SK-N-SH treated with all-trans-retinoic acid at 6 μM for 48 hours (cell line): ENCODE measurements at regions not wholly inside any gene's neighbourhood (a gene's known extent, or its start where the extent isn't known, plus 50 kb on each side); places are given as distances from the start of the nearest gene placed in this dataset.

Source experiments
- ATAC-seq: fragments of 200-7000 bp; cut with Tn5 transposase; 3 replicates; pipeline ENCODE4 v1.9.1; 2020; ENCODE audit warnings: mild to moderate bottlenecking, moderate library complexity
- ARNTL ChIP-seq: fragments of 450-650 bp; formaldehyde crosslinking; IDR thresholded peaks from 2 replicates; pipeline ENCODE4 v1.5.0; 2020; ENCODE audit warnings: low read depth, mild to moderate bottlenecking, moderate library complexity, borderline replicate concordance
- BACH2 ChIP-seq: fragments of 250-450 bp; sonication (Bioruptor Pico); IDR thresholded peaks from 2 replicates; pipeline ENCODE4 v1.9.0; 2021; ENCODE audit warnings: mild to moderate bottlenecking, borderline replicate concordance
- CSDC2 ChIP-seq: fragments of 250-450 bp; sonication (Bioruptor Pico); IDR thresholded peaks from 2 replicates; pipeline ENCODE4 v1.5.0; 2020; ENCODE audit warnings: mild to moderate bottlenecking, moderate library complexity
- ESRRG ChIP-seq: fragments of 250-450 bp; sonication (Bioruptor Pico); IDR thresholded peaks from 2 replicates; pipeline ENCODE4 v1.6.1; 2021; ENCODE audit warnings: mild to moderate bottlenecking
- GLIS3 ChIP-seq: fragments of 250-450 bp; sonication (Bioruptor Pico); IDR thresholded peaks from 2 replicates; pipeline ENCODE4 v1.5.0; 2020; ENCODE audit warnings: mild to moderate bottlenecking, moderate library complexity
- OSR1 ChIP-seq: fragments of 250-450 bp; sonication (Bioruptor Pico); IDR thresholded peaks from 2 replicates; pipeline ENCODE4 v1.8.0; 2022; ENCODE audit warnings: moderate library complexity, mild to moderate bottlenecking, inconsistent platforms
- PATZ1 ChIP-seq: fragments of 250-450 bp; sonication (Bioruptor Pico); IDR thresholded peaks from 2 replicates; pipeline ENCODE4 v1.8.0; 2020; ENCODE audit warnings: mild to moderate bottlenecking, moderate library complexity, borderline replicate concordance
- POU6F1 ChIP-seq: fragments of 250-450 bp; sonication (Bioruptor Pico); IDR thresholded peaks from 2 replicates; pipeline ENCODE4 v1.8.0; 2021; ENCODE audit warnings: low read depth, mild to moderate bottlenecking, moderate library complexity, borderline replicate concordance
- PPARA ChIP-seq: fragments of 250-450 bp; sonication (Bioruptor Pico); IDR thresholded peaks from 2 replicates; pipeline ENCODE4 v1.5.0; 2020; ENCODE audit warnings: mild to moderate bottlenecking, borderline replicate concordance
- RARB ChIP-seq: fragments of 250-450 bp; sonication (Bioruptor Pico); IDR thresholded peaks from 2 replicates; pipeline ENCODE4 v1.8.0; 2021; ENCODE audit warnings: mild to moderate bottlenecking, moderate library complexity
- SNAI2 ChIP-seq: fragments of 250-450 bp; sonication (Bioruptor Pico); IDR thresholded peaks from 2 replicates; pipeline ENCODE4 v1.5.0; 2020; ENCODE audit warnings: mild to moderate bottlenecking, moderate library complexity
- TCF4 ChIP-seq: fragments of 250-450 bp; sonication (Bioruptor Pico); IDR thresholded peaks from 2 replicates; pipeline ENCODE4 v1.8.0; 2021; ENCODE audit warnings: mild to moderate bottlenecking, moderate library complexity, borderline replicate concordance
- TOX ChIP-seq: fragments of 250-450 bp; sonication (Bioruptor Pico); IDR thresholded peaks from 2 replicates; pipeline ENCODE4 v1.8.0; 2021; ENCODE audit warnings: mild to moderate bottlenecking, moderate library complexity, borderline replicate concordance
- TSHZ2 ChIP-seq: fragments of 250-450 bp; sonication (Bioruptor Pico); IDR thresholded peaks from 2 replicates; pipeline ENCODE4 v1.5.0; 2020; ENCODE audit warnings: mild to moderate bottlenecking, moderate library complexity
- ZC3H10 ChIP-seq: fragments of 250-450 bp; sonication (Bioruptor Pico); IDR thresholded peaks from 2 replicates; pipeline ENCODE4 v1.5.1; 2021; ENCODE audit warnings: mild to moderate bottlenecking, moderate library complexity
- ZFP3 ChIP-seq: fragments of 250-450 bp; sonication (Bioruptor Pico); IDR thresholded peaks from 2 replicates; pipeline ENCODE4 v1.5.0; 2020; ENCODE audit warnings: mild to moderate bottlenecking, moderate library complexity
- ZFP30 ChIP-seq: fragments of 450-650 bp; formaldehyde crosslinking; IDR thresholded peaks from 2 replicates; pipeline ENCODE4 v1.5.0; 2022; ENCODE audit warnings: mild to moderate bottlenecking, moderate library complexity
- ZNF565 ChIP-seq: fragments of 450-650 bp; formaldehyde crosslinking; conservative IDR thresholded peaks from 2 replicates; pipeline ENCODE4 v1.5.0; 2020; ENCODE audit warnings: low read depth, mild to moderate bottlenecking, moderate library complexity
- ZNF70 ChIP-seq: fragments of 450-650 bp; formaldehyde crosslinking; IDR thresholded peaks from 2 replicates; pipeline ENCODE4 v1.5.0; 2020; ENCODE audit warnings: mild to moderate bottlenecking, moderate library complexity
- ZNF8 ChIP-seq: fragments of 450-650 bp; formaldehyde crosslinking; IDR thresholded peaks from 2 replicates; pipeline ENCODE4 v1.5.0; 2020; ENCODE audit warnings: mild to moderate bottlenecking, moderate library complexity
- TF ChIP-seq, protein P1 (sequence below): fragments of 250-450 bp; sonication (Bioruptor Pico); IDR thresholded peaks from 2 replicates; pipeline ENCODE4 v1.5.1; 2020; ENCODE audit warnings: low read depth, mild to moderate bottlenecking, moderate library complexity
- TF ChIP-seq, protein P2 (sequence below): fragments of 250-450 bp; sonication (Bioruptor Pico); IDR thresholded peaks from 2 replicates; pipeline ENCODE4 v1.5.1; 2021; ENCODE audit warnings: mild to moderate bottlenecking, moderate library complexity

- no peak for TF ChIP-seq ZNF565 (CRISPR knock-in tag)
Measured at GRCh38 chr6:169404828-169405227, 151.2 kb upstream of the THBS2 start (continued).

DNA sequence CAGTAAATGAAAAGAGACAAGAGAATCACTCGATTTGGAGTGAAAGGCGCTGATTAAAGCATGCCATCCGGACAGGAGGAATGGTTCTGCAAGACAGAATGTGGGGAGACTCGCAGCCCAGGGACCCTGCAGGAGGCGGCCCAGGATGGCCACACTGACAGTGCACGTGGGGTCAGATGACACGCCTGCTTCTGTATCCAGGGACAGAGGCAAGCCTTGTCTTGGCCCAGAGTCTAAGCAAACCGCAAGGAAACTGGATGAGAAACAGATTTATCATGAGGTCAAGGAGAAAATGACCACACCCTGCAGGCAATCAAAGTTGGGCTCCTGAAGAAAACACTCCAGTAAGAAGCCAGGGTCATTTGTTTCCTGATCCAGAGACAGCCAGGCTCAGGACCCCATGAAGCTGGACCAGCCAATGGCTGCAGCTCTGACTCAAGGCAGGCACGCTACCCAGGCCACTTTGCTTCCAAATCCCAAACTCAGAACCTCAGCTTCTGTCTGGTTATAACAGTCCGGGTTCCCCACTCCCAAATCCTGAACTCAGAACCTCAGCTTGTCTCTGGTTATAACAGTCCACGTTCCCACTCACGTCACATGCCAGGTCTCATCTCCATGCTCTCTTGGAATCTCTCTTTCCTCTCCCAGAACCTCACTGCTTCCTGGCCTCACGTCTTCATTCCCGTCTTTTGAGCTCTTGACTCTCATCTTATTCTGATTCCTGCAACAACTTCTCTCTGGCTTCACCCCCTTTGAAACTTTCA is 144.9 kb upstream of the THBS2 start:
- no peak for ATAC-seq
- TF ChIP-seq, protein P1, sequence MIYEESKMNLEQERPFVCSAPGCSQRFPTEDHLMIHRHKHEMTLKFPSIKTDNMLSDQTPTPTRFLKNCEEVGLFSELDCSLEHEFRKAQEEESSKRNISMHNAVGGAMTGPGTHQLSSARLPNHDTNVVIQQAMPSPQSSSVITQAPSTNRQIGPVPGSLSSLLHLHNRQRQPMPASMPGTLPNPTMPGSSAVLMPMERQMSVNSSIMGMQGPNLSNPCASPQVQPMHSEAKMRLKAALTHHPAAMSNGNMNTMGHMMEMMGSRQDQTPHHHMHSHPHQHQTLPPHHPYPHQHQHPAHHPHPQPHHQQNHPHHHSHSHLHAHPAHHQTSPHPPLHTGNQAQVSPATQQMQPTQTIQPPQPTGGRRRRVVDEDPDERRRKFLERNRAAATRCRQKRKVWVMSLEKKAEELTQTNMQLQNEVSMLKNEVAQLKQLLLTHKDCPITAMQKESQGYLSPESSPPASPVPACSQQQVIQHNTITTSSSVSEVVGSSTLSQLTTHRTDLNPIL (CRISPR knock-in tag): no peak
- TF ChIP-seq, protein P2, sequence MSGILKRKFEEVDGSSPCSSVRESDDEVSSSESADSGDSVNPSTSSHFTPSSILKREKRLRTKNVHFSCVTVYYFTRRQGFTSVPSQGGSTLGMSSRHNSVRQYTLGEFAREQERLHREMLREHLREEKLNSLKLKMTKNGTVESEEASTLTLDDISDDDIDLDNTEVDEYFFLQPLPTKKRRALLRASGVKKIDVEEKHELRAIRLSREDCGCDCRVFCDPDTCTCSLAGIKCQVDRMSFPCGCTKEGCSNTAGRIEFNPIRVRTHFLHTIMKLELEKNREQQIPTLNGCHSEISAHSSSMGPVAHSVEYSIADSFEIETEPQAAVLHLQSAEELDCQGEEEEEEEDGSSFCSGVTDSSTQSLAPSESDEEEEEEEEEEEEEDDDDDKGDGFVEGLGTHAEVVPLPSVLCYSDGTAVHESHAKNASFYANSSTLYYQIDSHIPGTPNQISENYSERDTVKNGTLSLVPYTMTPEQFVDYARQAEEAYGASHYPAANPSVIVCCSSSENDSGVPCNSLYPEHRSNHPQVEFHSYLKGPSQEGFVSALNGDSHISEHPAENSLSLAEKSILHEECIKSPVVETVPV (CRISPR knock-in tag): no peak
- TF ChIP-seq SNAI2 (no peak), ARNTL (CRISPR knock-in tag) (no peak)

DNA sequence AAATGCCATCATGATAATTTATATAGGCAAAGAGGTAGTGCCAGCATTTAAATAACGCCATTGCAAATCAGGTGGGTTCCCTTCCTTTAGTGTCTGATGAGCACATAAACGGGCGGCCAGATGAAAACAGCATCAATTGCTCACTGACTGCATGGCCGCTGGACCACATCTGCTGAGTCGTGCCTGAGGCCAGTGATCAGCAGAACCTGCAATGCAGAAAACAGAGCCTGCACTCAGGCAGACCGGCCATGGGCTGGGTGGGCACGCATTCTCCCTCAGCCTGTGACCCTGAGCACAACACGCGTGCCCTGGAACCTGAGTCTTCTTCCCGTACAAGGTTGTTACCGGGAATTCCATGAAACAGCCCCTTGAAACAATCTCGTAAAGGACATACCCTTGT is 144.0 kb upstream of the THBS2 start:
- ATAC-seq: no peak
- TF ChIP-seq ARNTL (CRISPR knock-in tag): no peak
- no peak for TF ChIP-seq BACH2 (CRISPR knock-in tag)
- no peak for TF ChIP-seq GLIS3 (CRISPR knock-in tag)
- TF ChIP-seq, protein P1 (CRISPR knock-in tag): no peak
- TF ChIP-seq PATZ1: no peak
- TF ChIP-seq RARB (CRISPR knock-in tag): no peak
- TF ChIP-seq ZNF70 (CRISPR knock-in tag): no peak
- TF ChIP-seq, protein P2 (CRISPR knock-in tag): no peak
- no peak for TF ChIP-seq CSDC2 (CRISPR knock-in tag)
- no peak for TF ChIP-seq ZFP30 (CRISPR knock-in tag)
- no peak for TF ChIP-seq ESRRG (CRISPR knock-in tag)
- no peak for TF ChIP-seq ZFP3 (CRISPR knock-in tag)
- TF ChIP-seq POU6F1 (CRISPR knock-in tag): no peak
- TF ChIP-seq PPARA: no peak
- TF ChIP-seq ZC3H10 (CRISPR knock-in tag): no peak
- no peak for TF ChIP-seq TCF4 (CRISPR knock-in tag)
- no peak for TF ChIP-seq TOX (CRISPR knock-in tag)
- TF ChIP-seq OSR1 (CRISPR knock-in tag): no peak
- no peak for TF ChIP-seq ZNF8 (CRISPR knock-in tag)
- TF ChIP-seq TSHZ2 (CRISPR knock-in tag): no peak
